ENCODE measurements at regions not wholly inside any gene's neighbourhood (a gene's known extent, or its start where the extent isn't known, plus 50 kb on each side); places are given as distances from the start of the nearest gene placed in this dataset.
A peak's percentile ranks its signal among the peaks of the same experiment; 100 is the strongest.

DNA sequence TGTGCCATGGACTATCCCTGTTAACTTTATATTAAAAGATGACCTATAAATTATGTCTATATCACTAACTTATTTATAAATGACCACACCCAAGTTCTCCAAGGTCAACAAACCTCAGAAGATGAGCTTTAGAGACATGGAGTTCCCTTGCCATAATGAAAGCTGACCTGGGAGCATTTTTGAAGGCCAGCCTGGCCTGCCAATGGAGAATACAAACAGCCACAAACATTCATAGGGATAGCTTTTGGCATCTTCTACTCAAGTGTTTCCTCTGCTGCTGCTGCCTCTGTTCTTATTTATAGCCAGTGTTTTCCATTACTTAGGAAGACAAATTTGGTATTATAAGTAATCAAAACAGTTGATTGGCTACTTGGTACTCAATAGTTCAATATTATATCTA is 117.3 kb upstream of the ADAMTS19 start:
- FAIRE-seq, result no peak

DNA sequence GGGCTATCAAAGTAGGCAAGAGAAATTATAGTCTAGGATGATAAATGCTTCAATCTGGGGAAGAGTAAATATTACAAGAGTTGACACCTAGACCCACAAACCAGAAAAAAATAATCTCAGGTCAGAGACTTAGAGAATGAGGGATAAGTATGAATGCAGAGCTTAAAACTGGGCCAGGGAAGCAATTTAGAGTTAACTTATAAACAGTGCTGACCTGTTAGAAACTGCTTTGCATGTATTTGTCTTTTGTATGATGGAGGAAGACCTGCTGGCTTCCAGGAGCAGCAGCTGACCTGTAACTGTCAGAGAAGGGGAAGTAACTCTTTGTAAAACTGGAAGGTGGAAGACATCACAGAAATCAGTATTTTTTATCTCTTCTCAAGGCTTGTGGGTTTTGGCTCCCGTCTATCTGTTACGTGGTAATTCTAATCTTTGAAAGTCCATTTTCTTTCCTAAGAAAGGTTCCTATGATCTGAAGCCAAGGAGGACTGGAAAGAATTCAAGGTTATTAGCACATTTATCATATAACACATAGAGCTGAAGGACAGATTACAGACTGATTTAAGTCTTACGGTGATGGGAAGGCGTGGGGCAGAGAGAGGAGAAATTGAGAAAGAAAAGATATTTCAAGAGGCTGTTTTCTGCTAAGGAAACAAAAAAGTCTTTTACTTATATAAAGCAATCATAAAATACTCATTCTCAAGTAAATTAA is 114.7 kb upstream of the ADAMTS19 start:
- FAIRE-seq, result no peak

DNA sequence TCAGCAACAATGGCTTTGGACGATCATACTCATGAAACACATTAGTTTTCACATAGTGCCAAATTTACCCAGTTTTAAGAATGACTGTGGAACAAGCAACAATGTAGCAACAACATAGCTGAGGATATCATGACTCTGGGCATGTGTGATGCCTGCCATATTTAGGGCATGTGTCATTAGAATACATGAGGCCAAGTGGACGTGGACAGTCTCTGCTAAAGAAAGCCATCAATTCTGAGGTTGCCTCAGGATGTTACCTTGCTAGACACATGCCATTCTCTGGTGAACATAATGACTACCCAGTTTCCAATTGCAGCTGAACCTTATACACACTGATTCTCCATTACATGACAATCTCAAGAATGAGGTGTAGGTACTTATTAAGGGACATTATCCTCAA is 103.3 kb upstream of the ADAMTS19 start:
- FAIRE-seq, result no peak

DNA sequence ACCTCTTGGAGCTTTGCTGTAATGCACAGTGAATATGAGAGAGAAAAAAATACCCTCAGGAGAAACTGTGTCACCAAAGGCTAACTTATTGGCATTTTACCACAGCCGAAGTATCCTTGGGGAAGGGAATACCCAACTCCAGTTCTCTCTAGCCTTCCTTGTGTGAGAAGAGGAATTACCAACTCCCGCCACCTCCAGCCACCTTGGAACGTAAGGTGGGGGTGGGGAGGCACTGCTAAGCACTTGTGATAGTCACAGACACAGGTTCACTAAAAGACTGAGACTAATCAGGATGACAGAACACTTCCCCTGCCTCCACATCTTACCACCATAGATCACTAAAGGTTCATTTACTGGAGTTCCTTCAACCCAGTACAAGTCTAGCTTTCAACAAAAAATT is 102.0 kb upstream of the ADAMTS19 start:
- no peak for FAIRE-seq

DNA sequence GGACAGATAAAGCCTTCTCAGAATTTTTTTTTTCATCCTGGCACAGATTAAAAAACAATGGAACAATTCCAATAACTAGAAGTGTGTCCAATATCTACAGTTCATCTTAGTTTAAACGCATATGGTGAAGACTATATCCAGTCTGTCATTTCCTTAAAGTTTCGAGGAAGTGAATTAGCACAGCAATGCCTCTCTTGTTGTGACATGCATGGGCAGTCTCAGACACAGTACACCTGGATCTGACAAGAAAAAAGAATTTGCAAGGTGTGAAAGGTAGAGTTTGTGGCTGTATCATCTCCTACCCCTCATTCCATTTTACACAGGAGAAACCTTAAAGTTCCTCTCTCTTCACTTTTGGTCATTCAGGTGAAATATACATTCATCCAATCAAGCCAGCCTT is 100.6 kb upstream of the ADAMTS19 start:
- no peak for FAIRE-seq

DNA sequence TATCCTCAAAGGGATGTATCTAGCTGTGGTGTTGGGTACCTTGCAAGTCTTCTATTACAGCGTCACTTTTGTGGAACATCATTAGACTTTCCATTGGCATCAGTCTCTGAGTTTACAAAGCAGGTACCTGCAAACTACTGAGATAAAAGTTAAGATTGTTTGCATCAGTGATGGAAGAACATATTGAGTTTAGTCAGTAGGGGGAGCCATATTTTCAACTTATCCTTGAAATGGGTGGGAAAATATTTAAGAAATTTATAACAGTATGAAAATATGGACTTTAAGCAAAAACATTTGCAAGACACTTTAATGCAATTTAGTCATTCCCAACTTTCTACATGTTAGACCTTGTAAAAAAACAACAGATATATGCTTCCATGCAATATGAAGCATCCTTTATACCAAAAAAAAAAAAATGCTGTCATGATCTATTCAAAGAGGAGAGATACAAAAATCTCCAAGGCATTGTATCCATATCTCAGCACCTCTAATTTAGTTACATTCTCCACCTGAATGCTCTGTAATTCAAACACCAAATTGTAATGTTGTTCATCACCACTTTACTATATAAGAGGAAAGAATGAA is 98.6 kb upstream of the ADAMTS19 start:
- FAIRE-seq, result no peak

DNA sequence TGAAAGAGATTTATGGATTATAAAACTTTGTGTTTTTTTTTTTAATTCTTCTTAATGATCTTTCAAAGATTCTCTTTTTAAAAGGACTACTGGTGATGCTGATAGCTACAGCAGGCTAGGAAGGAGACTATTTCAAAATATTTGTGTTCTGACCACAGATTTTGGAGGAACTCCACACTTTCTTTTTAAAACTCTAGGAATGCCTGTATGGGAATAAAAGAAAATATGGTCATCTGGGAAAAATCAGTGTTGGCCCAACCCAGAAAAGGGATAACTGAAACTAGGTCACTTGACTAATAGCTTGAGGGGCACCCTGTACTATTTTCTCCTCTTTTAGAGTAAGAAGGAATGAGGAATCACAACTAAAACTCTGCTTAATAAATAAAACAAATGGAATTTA is 97.6 kb upstream of the ADAMTS19 start:
- no peak for FAIRE-seq

DNA sequence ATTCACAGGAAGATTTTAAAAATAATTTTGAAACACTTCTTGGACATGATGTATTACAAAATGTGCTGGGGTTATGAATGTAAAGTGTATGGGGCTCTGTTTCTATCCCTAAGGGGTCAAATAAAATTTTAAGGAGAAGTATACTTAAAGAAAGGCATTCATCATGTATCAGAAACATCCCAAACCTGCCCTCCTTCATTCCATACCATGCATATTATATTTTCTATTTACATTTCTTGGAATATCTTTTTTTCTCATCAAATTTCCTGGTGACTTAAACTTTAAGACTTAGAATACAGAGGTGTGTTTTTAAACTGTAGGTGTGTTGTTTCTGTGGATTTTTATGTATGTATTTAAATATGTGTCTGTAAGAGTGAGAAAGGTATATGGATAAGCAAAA is 96.1 kb upstream of the ADAMTS19 start:
- FAIRE-seq, result no peak

DNA sequence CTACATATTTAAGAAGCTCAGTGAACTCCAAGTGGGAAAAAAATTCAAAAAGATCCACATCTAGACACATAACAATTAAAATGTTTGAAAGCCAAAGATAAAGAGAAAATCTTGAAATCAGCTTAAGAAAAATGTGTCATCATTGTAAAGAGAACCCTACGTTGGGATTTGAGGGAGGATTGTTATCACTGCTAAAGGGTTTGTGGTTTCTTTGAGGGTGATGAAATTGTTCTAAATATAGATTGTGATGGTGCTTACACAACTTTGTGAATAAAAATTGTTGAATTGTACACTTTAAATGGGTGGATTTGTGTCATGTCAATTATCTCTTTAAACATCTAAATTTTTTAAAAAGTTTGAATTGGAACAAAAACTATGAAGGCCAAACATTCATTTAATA is 92.2 kb upstream of the ADAMTS19 start:
- FAIRE-seq, result no peak

DNA sequence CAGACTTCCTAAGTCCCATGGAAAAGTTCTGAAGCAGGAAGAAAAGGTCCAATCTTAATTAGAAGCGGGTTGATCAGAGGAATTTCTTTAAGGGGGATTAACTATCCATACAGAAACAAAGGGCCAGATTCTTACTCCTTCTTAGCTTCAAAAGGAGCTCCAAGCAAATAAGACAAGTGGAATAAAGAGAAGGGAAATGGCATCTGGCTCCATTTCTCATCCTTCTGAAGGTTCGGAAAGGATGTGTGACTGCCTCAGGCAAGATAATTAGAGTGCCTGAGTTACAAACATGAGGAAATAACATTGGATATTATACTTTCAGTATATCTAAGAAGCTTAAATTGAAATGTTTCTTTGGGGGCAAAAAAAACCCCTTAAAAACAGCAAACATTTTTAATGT is 88.1 kb upstream of the ADAMTS19 start:
- no peak for FAIRE-seq

DNA sequence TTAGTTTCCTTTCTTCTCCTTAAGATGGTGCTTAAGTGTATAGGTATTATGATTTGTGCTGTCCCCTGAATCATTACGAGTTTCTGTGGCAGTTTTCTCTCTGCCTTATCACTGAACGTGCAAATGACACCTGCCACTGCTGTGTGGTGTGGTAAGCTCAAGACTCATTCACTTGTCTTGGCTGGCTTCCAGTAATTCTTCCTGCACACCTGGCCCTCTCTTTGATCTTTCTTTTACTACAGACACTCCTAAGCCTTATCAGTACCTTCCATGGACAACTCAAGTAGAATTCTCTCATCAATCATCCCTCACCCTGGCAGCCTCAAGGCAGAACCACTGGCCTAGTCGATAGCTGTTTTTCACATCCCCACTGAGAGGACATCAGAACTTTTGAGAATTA is 82.6 kb upstream of the ADAMTS19 start:
- no peak for FAIRE-seq

DNA sequence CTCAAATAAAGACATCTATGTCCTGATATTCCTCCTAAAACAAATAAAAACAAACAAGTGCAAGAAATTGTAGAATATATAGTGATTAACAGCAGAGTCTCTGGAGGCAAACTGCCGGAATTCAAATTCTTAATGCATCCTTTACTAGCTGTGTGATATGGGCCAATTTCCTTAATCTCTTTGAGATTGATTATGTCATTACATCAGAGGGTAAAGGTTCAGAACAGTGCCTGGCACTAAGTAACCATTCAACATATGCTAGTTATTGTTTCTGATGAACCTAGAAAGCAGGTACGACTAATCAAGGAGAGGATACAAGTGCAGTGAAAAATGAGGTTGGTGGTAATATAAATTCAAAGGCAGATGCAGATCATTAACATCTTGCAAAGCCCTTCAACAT is 81.1 kb upstream of the ADAMTS19 start:
- FAIRE-seq, result no peak

DNA sequence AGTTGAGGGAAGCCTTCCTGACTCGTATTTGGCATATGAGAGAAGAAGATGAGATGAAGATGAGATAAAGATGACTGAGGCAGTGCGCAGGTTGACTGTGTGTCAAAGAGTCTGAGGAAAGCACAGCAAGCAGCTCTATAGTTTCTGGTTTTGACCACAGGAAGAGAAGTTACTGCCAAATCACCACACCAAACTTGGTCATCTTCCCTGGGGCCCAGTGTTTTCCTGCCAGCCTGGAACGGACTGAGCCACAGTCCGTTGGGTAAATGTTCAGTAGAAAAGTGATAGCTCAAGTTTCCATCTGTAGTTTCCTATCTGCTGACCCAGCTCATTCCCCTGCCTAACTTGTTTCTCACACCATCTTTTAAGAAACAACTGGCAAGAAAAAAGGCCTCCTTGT is 80.7 kb upstream of the ADAMTS19 start:
- FAIRE-seq, result no peak

DNA sequence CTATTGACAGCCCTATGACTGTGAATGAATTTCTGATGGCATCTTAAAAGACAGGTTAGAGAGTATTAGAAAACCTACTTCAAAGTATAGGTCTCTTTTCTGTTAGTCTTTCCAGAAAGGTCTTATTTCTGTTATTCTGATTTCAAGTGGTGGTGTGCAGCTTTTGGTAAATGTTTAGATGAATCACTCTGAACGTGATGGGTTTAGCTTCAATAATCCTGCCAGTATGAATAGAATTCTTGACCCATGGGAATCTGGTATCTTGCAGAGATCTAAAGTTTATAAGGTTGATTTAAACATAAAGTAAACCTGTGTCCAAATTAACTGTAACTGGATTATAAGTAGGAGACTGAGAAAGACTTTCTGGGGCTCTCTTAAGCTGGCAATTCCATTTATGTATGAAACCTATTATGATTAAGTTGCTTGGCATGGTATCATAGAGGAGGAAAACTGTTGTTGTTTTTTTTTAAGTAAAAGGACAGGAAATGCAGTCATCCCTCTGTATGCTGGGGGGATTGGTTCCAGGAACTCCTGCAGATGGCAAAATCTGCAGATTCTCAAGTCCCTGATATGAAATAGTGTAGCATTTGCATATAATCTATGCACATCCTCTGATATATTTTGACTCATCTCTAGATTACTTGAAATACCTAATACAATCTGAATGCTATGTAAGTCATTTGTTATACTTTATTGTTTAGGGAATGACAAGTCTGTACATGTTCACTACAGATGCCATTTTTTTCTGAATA is 77.0 kb upstream of the ADAMTS19 start:
- no peak for FAIRE-seq

DNA sequence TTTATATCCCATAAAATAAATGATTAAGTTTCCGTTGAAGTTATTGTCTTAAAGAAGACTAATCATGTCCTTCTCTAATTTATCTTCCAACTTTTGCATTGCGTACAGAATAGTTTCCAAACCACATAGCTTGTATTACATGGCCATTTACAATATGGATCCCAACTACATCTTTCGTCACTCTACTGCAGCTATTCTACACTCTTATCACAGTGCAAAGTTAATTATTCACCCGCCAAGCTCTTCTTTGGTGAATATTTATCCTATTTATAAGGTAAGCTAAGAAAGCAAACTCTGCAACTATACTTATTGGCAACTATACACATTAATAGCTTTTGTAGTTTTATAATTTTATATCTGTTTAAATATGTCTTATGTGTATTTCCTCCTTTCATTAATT is 75.9 kb upstream of the ADAMTS19 start:
- FAIRE-seq, result no peak

DNA sequence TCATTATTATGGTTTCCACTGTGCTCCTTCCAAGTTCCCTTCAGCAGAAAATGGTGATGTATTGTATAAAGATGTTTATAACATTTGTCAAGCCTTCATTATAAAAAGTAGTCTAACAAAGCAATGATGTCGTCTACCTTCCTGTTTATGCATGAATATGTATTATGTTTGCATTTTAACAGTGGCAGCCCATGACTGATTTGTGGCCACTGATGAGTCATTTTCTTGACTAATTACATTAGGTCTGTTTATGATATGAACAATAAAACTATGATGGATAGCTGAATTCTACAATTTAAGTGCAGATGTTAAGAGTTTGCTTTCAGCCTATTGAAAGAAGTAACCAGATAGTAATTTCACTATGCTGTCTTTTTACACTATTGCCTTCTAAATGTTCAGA is 75.4 kb upstream of the ADAMTS19 start:
- no peak for FAIRE-seq

DNA sequence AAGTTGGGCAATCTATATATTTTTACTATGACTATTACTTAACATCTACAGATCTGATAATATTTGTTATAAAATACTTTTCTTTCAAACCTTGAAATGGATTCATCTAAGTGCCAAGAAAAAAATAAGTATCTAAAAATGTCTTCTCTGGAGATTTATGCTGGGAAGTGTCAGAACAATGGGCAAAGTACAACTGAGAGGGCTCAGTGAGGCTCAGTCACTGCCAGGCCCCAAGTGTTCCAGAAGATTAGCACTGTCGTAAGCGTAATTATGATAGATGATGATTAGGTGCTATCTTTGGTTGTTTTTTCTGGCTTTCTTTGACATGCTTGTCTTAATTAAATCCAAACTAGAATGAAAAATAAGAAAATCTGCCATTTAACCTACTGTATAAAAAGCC is 72.2 kb upstream of the ADAMTS19 start:
- FAIRE-seq, result no peak

DNA sequence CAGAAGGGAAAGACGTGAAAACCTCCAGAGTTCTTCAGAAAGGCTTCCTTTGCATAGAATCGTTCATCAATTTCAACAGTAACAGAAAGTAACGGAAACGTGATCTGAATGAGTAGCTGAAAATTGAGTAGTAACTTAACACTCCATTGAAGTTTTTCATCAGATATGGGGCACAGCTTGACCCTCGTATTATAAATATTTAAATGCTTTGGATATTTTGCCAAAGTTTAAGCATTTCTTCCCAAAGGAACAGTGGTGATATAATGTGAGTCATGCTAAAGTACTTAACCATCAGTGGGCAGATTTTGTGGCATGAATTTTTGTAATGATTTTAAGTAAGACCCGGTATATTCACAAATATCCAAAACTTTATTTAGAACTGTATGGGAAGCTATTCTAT is 67.4 kb upstream of the ADAMTS19 start:
- no peak for FAIRE-seq

DNA sequence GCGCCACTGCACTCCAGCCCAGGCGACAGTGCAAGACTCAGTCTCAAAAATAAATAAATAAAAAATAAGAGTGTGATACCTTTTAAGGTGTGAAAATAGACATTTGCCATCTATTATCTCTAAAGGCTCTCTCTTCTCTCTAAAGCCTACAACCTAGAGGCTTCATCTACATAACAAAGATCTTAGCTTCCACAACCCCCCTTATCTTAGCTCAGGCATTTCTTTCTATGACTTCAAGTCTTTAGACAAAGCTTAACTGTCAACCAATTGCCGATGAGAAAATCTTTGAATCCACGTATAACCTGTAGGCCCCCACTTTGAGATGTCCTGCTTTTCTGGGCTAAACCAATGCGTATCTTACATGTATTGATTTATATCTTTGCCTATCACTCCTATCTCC is 64.9 kb upstream of the ADAMTS19 start:
- no peak for FAIRE-seq

DNA sequence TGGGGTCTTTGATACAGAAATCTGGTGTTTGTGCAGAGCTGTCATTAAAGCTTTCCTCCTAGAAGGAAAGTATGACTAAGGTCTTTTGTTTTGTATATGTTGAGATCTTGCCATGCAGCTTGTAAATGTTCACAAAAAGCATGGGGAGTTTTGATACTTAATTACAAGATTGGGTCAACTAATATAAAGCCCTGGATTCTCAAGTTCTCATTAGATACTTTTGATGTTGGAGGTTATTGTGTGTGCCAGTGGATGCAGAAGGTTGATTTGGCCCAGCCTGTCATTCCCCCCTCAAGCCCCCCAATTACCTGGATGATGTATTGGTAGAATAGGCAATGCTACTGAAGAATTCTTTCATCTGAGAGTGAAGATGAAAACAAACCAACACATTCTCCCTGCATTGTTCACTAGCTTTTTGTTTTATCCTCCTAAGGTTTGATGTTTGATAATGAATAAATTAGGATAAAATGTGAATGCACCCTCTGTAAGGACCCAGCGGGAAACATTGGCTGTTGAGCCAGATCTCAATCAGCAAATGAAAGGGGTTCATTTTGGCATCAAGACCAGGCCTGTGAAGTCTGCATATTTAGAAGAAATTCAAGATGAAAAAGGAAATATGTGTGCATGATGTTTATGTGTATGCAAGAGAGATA is 61.9 kb upstream of the ADAMTS19 start:
- FAIRE-seq, result no peak

DNA sequence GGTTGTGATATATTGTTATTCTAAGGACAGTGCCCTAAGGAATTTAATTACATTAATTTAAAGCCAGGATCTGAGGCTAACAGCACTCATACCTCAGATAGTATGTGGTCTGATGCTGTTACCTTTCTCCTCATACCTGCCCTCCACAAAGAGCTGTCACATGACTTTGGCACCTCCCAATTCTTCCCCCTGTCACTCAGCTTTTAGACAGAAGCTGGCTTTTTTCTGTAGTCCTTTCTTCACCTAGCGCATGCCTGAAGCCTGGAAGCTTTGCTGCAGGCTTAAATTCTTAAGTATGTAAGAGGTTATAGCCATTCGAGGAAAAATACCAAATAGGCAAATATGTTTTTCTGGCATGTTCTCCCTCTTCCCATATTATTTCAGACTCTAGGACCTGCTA is 61.0 kb upstream of the ADAMTS19 start:
- no peak for FAIRE-seq

DNA sequence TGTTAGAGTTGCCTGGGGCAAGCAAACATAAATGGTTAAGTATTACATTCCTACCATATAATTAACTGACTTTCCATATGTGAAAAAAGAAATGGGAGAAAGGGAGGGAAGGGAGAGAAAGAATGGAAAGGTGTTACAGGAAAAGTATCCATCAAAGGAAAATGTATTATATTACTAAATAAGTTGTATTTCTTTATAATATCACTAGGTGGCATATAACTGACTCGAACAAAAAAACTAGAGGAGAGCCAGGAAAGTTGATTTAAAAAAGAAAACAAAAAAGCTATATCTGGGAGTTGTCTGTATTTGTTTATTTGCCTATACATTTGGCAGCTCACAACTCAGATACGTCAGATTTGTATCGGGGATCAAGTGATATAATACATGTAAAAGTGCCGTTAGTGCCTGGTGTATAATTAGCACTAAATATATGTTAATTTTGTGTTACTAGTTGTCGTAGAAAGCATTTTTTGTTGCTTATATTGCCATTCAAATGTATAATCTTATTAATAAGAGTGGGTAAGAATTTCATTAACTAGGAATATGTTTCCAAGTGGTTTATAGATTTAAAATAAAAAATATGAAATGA is 59.6 kb upstream of the ADAMTS19 start:
- FAIRE-seq, result peak; percentile 78

DNA sequence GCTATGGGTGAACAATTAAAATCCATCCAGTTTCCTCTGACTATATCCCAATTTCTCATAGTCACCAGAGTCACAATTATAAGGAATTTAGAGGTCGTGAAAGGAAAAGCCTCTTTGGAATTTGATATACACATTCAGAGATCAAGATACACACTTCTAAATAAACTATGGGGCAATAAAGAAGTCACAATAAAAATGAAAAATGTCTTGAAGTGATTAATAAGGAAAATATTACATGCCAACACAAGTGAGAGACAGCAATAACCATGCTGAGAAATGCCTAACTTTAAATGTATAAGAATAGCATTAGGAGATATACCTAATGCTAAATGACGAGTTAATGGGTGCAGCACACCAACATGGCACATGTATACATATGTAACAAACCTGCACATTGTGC is 54.9 kb upstream of the ADAMTS19 start:
- FAIRE-seq, result no peak

DNA sequence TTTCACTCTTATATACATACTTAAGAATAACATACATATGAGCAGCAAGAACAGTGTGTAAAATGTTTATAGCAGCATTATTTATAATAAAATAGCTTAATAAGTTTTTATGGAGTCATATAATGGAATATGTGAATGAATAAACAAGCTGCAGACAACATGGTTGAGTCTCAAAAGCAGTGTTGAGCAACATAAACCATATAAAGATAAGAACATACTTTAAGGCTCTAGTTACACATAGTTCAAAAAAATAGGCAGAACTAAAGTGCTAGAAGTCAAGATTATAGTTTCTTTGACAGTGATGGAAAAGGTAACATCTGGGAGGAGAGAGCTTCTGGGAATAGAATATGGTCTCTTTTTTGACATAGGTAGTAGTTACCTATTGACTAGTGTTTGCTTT is 53.7 kb upstream of the ADAMTS19 start:
- no peak for FAIRE-seq

All from islet of Langerhans (tissue), 1 donor.